Liver (tissue), 3 donors: ENCODE measurements at regions not wholly inside any gene's neighbourhood (a gene's known extent, or its start where the extent isn't known, plus 50 kb on each side); places are given as distances from the start of the nearest gene placed in this dataset.

Experiments
- CTCF ChIP-seq: fragments of 150-350 bp; IDR thresholded peaks from 2 replicates; pipeline ENCODE4 v1.5.1; 2017; ENCODE audit warnings: improper control_type of control experiment, low read depth, low read length; ENCODE audit not compliant: missing input control
- FOXA1 ChIP-seq: IDR thresholded peaks from 2 replicates; pipeline ENCODE4 v1.6.1; 2016; ENCODE audit warnings: antibody characterized with exemption
- MAX ChIP-seq: IDR thresholded peaks from 2 replicates; pipeline ENCODE4 v1.6.1; 2016; ENCODE audit warnings: antibody characterized with exemption
- RAD21 ChIP-seq, 2 donors: IDR thresholded peaks; 2 replicates each; pipeline ENCODE4 v1.6.1; 2016; ENCODE audit warnings: antibody characterized with exemption in 2 of 2, mild to moderate bottlenecking in 2 of 2
- SP1 ChIP-seq: IDR thresholded peaks from 2 replicates; pipeline ENCODE4 v1.6.1; 2018; ENCODE audit warnings: antibody characterized with exemption, mild to moderate bottlenecking
- TAF1 ChIP-seq: conservative IDR thresholded peaks from 2 replicates; pipeline ENCODE4 v1.6.1; 2016; ENCODE audit warnings: antibody characterized with exemption, mild to moderate bottlenecking
- TF ChIP-seq, protein P1 (sequence below): IDR thresholded peaks from 2 replicates; pipeline ENCODE4 v1.6.1; 2016; ENCODE audit warnings: antibody characterized with exemption, mild to moderate bottlenecking
- TF ChIP-seq, protein P2 (sequence below): IDR thresholded peaks from 2 replicates; pipeline ENCODE4 v1.6.1; 2016; ENCODE audit warnings: antibody characterized with exemption
- TF ChIP-seq, protein P3 (sequence below): IDR thresholded peaks from 2 replicates; pipeline ENCODE4 v1.6.1; 2016; ENCODE audit warnings: antibody characterized with exemption
- donor health status: healthy.
- donor health status: healthy.

DNA sequence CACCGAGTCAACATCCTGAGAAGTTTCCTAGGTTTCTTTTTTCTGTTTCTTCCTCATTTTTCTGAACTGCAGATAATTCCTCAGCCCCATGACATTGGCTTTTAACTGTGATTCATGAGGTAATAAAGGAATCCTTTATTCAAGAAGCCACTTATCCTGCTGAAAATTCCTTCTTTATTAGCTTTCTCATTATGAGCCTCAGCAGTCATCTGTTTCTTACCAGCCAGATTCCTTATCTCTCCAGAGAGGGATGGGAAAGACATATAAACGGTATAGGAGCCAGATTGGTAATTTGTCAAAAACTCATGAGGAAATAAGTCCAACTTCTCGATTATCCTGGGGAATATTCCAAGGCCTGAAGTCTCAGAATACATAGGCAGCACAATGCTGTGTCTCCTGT, 465.4 kb downstream of the ICE1 start:
- TF ChIP-seq TAF1 (no peak), CTCF (no peak), MAX (no peak), SP1 (no peak), FOXA1 (no peak), RAD21 (IDR thresholded peaks at IDR 0.05) (no peak)
- TF ChIP-seq, protein P1, sequence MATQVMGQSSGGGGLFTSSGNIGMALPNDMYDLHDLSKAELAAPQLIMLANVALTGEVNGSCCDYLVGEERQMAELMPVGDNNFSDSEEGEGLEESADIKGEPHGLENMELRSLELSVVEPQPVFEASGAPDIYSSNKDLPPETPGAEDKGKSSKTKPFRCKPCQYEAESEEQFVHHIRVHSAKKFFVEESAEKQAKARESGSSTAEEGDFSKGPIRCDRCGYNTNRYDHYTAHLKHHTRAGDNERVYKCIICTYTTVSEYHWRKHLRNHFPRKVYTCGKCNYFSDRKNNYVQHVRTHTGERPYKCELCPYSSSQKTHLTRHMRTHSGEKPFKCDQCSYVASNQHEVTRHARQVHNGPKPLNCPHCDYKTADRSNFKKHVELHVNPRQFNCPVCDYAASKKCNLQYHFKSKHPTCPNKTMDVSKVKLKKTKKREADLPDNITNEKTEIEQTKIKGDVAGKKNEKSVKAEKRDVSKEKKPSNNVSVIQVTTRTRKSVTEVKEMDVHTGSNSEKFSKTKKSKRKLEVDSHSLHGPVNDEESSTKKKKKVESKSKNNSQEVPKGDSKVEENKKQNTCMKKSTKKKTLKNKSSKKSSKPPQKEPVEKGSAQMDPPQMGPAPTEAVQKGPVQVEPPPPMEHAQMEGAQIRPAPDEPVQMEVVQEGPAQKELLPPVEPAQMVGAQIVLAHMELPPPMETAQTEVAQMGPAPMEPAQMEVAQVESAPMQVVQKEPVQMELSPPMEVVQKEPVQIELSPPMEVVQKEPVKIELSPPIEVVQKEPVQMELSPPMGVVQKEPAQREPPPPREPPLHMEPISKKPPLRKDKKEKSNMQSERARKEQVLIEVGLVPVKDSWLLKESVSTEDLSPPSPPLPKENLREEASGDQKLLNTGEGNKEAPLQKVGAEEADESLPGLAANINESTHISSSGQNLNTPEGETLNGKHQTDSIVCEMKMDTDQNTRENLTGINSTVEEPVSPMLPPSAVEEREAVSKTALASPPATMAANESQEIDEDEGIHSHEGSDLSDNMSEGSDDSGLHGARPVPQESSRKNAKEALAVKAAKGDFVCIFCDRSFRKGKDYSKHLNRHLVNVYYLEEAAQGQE = no peak
- TF ChIP-seq, protein P2, sequence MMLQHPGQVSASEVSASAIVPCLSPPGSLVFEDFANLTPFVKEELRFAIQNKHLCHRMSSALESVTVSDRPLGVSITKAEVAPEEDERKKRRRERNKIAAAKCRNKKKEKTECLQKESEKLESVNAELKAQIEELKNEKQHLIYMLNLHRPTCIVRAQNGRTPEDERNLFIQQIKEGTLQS = no peak
- TF ChIP-seq, protein P3, sequence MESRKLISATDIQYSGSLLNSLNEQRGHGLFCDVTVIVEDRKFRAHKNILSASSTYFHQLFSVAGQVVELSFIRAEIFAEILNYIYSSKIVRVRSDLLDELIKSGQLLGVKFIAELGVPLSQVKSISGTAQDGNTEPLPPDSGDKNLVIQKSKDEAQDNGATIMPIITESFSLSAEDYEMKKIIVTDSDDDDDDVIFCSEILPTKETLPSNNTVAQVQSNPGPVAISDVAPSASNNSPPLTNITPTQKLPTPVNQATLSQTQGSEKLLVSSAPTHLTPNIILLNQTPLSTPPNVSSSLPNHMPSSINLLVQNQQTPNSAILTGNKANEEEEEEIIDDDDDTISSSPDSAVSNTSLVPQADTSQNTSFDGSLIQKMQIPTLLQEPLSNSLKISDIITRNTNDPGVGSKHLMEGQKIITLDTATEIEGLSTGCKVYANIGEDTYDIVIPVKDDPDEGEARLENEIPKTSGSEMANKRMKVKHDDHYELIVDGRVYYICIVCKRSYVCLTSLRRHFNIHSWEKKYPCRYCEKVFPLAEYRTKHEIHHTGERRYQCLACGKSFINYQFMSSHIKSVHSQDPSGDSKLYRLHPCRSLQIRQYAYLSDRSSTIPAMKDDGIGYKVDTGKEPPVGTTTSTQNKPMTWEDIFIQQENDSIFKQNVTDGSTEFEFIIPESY = no peak
